ENCODE measurements at regions not wholly inside any gene's neighbourhood (a gene's known extent, or its start where the extent isn't known, plus 50 kb on each side); places are given as distances from the start of the nearest gene placed in this dataset.

DNA sequence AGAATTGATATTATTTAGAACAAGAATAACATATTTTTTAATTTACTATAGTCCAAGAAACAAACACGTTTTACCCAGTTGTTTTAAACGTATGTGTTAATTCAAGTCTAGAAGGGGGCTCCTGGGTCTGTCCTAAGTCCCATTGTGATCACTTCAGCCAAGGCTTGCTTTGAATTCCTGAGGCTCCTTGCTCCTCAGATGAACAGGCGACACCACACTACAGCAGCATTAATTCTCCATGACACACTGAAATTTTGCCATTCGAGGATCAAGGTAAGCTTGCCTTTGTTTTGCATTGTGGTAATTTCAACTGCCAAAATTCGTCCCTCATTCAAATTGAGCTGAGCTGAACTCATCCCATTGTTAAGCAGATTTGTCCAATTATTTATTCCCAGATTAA, 1442.6 kb downstream of the SLITRK5 start:
- DNase-seq (ENCODE audit: low read depth in 1 of 2, low spot score in 1 of 2): no peak
- no peak overlapping the region for H3K4me2 ChIP-seq
- H3K27ac ChIP-seq: no peak overlapping the region
- ChIA-PET POLR2A (no interaction called here), CTCF (no interaction called here)
- WGBS (ENCODE audit: missing lambda C conversion rate): 47% methylated on average over 5 of the region's 5 CpGs
- TF ChIP-seq KDM1A (IDR thresholded peaks at IDR 0.05; ENCODE audit: low read depth) (no peak), BHLHE40 (IDR thresholded peaks at IDR 0.05; ENCODE audit: low read depth, low read length) (no peak)
- ATAC-seq: no peak
- no peak for FAIRE-seq
- no peak overlapping the region for H3K4me3 ChIP-seq
- H3K4me1 ChIP-seq: no peaks in the 10 kb centered on the region
- H3K9me3 ChIP-seq: no peaks in the 10 kb centered on the region

- POLR2A ChIA-PET: no interaction called here
Measured at GRCh38 chr13:89115307-89115706, 1444.1 kb downstream of the SLITRK5 start.

DNA sequence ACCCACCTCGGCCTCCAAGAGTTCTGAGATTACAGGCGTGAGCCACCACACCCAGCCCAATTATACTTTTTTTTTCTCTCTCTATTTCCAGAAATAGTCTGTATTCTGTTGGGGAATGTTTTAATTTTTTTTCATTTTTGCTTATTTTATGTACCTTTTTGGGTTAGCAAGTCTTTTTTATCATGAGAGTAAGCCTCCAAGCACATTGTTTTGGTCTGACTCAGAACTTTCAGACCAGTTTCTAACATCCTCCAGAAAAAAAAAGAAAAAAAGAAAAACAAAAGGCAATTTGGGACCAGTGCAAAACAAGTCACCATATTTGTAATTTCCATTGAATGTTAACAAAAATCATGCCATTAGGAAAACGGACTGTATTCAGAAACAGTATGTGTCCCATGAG, 1465.5 kb downstream of the SLITRK5 start:
- no peak for FAIRE-seq
- DNase-seq (ENCODE audit: low read depth in 1 of 2, low spot score in 1 of 2): no peak
- Histone ChIP-seq H3K4me2 (no peak overlapping the region), H3K27ac (no peak overlapping the region), H3K4me1 (no peaks in the 10 kb centered on the region), H3K9me3 (no peaks in the 10 kb centered on the region), H3K4me3 (no peak overlapping the region)
- 30% methylated on average over 3 of the region's 3 CpGs for WGBS (ENCODE audit: missing lambda C conversion rate)
- CTCF ChIA-PET: no interaction called here
- TF ChIP-seq RFX5 (IDR thresholded peaks at IDR 0.05): no peak
- TF ChIP-seq EHF (CRISPR knock-in tag; IDR thresholded peaks at IDR 0.05): no peak
- TF ChIP-seq ZFP36 (IDR thresholded peaks at IDR 0.05; ENCODE audit: borderline replicate concordance, partially characterized antibody): no peak
- no peak for TF ChIP-seq KDM5A (IDR thresholded peaks at IDR 0.05)
- no peak for TF ChIP-seq RARB (CRISPR knock-in tag; IDR thresholded peaks at IDR 0.05)
- no peak for TF ChIP-seq JUNB (IDR thresholded peaks at IDR 0.05)
- TF ChIP-seq ZSCAN20 (CRISPR knock-in tag; IDR thresholded peaks at IDR 0.05): no peak
- no peak for TF ChIP-seq FOXS1 (CRISPR knock-in tag; IDR thresholded peaks at IDR 0.05)
- no peak for TF ChIP-seq MAX (IDR thresholded peaks at IDR 0.05)
- no peak for TF ChIP-seq MAFK (IDR thresholded peaks at IDR 0.05; ENCODE audit: partially characterized antibody)
- TF ChIP-seq ATOH8 (CRISPR knock-in tag; IDR thresholded peaks at IDR 0.05; ENCODE audit: low read depth): no peak
- no peak for TF ChIP-seq FOSB (CRISPR knock-in tag; IDR thresholded peaks at IDR 0.05)
- no peak for TF ChIP-seq RNF2 (IDR thresholded peaks at IDR 0.05; ENCODE audit: borderline replicate concordance, low read depth)
- POLR2A ChIA-PET: no interaction called here
- no peak for ATAC-seq

More at GRCh38 chr13:89115307-89115706, 1444.1 kb downstream of the SLITRK5 start:
- no peak for TF ChIP-seq CEBPB (IDR thresholded peaks at IDR 0.05)
- TF ChIP-seq RCOR1 (IDR thresholded peaks at IDR 0.05; ENCODE audit: low read depth, low read length): no peak
- no peak for TF ChIP-seq KDM1A (IDR thresholded peaks at IDR 0.05; ENCODE audit: low read depth)
- no peak for TF ChIP-seq MYC (IDR thresholded peaks at IDR 0.05; ENCODE audit: borderline replicate concordance, low read length)
- Histone ChIP-seq H3K4me2 (no peak overlapping the region), H3K4me1 (no peaks in the 10 kb centered on the region), H3K27ac (no peak overlapping the region), H3K4me3 (no peak overlapping the region), H3K9me3 (no peaks in the 10 kb centered on the region)
- FAIRE-seq (no peak), ATAC-seq (no peak), DNase-seq (ENCODE audit: low read depth in 1 of 2, low spot score in 1 of 2) (no peak)
- 43% methylated on average over 3 of the region's 3 CpGs for WGBS (ENCODE audit: missing lambda C conversion rate)
- CTCF ChIA-PET: no interaction called here

DNA sequence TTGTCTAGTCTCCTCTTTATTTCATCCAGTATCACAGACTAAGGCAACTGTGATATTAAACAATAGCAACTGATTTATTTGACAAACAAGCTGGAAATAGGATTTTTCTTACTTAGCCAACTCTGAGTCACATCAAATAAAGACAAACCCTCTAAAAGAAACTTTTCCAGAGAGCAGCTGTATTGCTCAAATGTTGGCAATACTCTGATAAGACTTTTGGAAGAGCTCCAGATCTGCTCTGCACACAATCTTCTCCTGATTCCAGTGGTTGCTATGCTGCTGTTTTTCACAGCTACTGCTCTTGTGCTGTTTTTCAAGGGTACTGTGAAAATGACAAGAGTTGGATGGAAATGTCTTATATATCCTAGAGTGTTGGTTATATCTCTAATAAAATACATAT, 1479.2 kb downstream of the SLITRK5 start:
- POLR2A ChIA-PET: no interaction called here
- no peak overlapping the region for H3K4me2 ChIP-seq
- CTCF ChIA-PET: no interaction called here
- DNase-seq (ENCODE audit: low read depth in 1 of 2, low spot score in 1 of 2) (peak in 1 of 2 experiments; percentile 1), ATAC-seq (no peak), FAIRE-seq (no peak)
- H3K27ac ChIP-seq: no peak overlapping the region
- no peaks in the 10 kb centered on the region for H3K4me1 ChIP-seq
- H3K4me3 ChIP-seq: no peak overlapping the region
- TF ChIP-seq MAFK (IDR thresholded peaks at IDR 0.05; ENCODE audit: partially characterized antibody) (no peak), HDAC2 (IDR thresholded peaks at IDR 0.05) (no peak), ZFP36 (IDR thresholded peaks at IDR 0.05; ENCODE audit: borderline replicate concordance, partially characterized antibody) (no peak), CBX8 (IDR thresholded peaks at IDR 0.05) (no peak), ATOH8 (CRISPR knock-in tag; IDR thresholded peaks at IDR 0.05; ENCODE audit: low read depth) (no peak), TP53 (CRISPR knock-in tag; IDR thresholded peaks at IDR 0.05) (no peak), HOXB5 (CRISPR knock-in tag; IDR thresholded peaks at IDR 0.05) (no peak)
- TF ChIP-seq, protein P1, sequence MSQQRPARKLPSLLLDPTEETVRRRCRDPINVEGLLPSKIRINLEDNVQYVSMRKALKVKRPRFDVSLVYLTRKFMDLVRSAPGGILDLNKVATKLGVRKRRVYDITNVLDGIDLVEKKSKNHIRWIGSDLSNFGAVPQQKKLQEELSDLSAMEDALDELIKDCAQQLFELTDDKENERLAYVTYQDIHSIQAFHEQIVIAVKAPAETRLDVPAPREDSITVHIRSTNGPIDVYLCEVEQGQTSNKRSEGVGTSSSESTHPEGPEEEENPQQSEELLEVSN (IDR thresholded peaks at IDR 0.05; ENCODE audit: borderline replicate concordance, low read depth): no peak
- no peaks in the 10 kb centered on the region for H3K9me3 ChIP-seq
